ENCODE measurements at regions not wholly inside any gene's neighbourhood (a gene's known extent, or its start where the extent isn't known, plus 50 kb on each side); places are given as distances from the start of the nearest gene placed in this dataset.
"Not testable (repeated sequence)": the region's sequence is repeated elsewhere in the genome, so short reads cannot be mapped to it uniquely, and the experiment has no call there.

- no peak for DNase-seq (ENCODE audit: extremely low read depth in 1 of 11, low read depth in 9 of 11, low spot score in 4 of 11)
These were observed 78.7 kb upstream of the FAM20A start for GRCh38 chr17:68679882-68680281.

GRCh38 chr17:68676856-68677255 is 75.7 kb upstream of the FAM20A start:
- no peak for DNase-seq (ENCODE audit: extremely low read depth in 1 of 11, low read depth in 9 of 11, low spot score in 4 of 11)

GRCh38 chr17:68675723-68676122 is 74.6 kb upstream of the FAM20A start:
- DNase-seq (ENCODE audit: extremely low read depth in 1 of 11, low read depth in 9 of 11, low spot score in 4 of 11), result no peak

- no peak for DNase-seq (ENCODE audit: extremely low read depth in 1 of 11, low read depth in 9 of 11, low spot score in 4 of 11)
These were observed 73.1 kb upstream of the FAM20A start for GRCh38 chr17:68674029-68674925.

- no peak for DNase-seq (ENCODE audit: extremely low read depth in 1 of 11, low read depth in 9 of 11, low spot score in 4 of 11)
These were observed 70.0 kb upstream of the FAM20A start for GRCh38 chr17:68670967-68671693.

GRCh38 chr17:68666438-68666837 is 65.3 kb upstream of the FAM20A start:
- not testable (repeated sequence) for DNase-seq (ENCODE audit: extremely low read depth in 1 of 11, low read depth in 9 of 11, low spot score in 4 of 11)

- no peak for DNase-seq (ENCODE audit: extremely low read depth in 1 of 11, low read depth in 9 of 11, low spot score in 4 of 11)
These were observed 64.2 kb upstream of the FAM20A start for GRCh38 chr17:68665373-68665772.

- no peak for DNase-seq (ENCODE audit: extremely low read depth in 1 of 11, low read depth in 9 of 11, low spot score in 4 of 11)
These were observed 61.3 kb upstream of the FAM20A start for GRCh38 chr17:68662479-68662878.

- no peak for DNase-seq (ENCODE audit: extremely low read depth in 1 of 11, low read depth in 9 of 11, low spot score in 4 of 11)
These were observed 60.9 kb upstream of the FAM20A start for GRCh38 chr17:68662037-68662432.

GRCh38 chr17:68661265-68662036 is 60.3 kb upstream of the FAM20A start:
- DNase-seq (ENCODE audit: extremely low read depth in 1 of 11, low read depth in 9 of 11, low spot score in 4 of 11), result no peak

- no peak for DNase-seq (ENCODE audit: extremely low read depth in 1 of 11, low read depth in 9 of 11, low spot score in 4 of 11)
These were observed 59.1 kb upstream of the FAM20A start for GRCh38 chr17:68660302-68660701.

GRCh38 chr17:68658999-68659780 is 58.0 kb upstream of the FAM20A start:
- DNase-seq (ENCODE audit: extremely low read depth in 1 of 11, low read depth in 9 of 11, low spot score in 4 of 11), result no peak

GRCh38 chr17:68657576-68657975 is 56.4 kb upstream of the FAM20A start:
- DNase-seq (ENCODE audit: extremely low read depth in 1 of 11, low read depth in 9 of 11, low spot score in 4 of 11), result peak in 4 of 11 donors; percentile 5 to 42 (median 28)

GRCh38 chr17:68657166-68657565 is 56.0 kb upstream of the FAM20A start:
- DNase-seq (ENCODE audit: extremely low read depth in 1 of 11, low read depth in 9 of 11, low spot score in 4 of 11), result peak in 3 of 11 donors; percentile 5 to 20 (median 6)

- no peak for DNase-seq (ENCODE audit: extremely low read depth in 1 of 11, low read depth in 9 of 11, low spot score in 4 of 11)
These were observed 55.5 kb upstream of the FAM20A start for GRCh38 chr17:68656666-68657065.

All from renal cortex interstitium (tissue), 11 donors.